Bone marrow (tissue), 2 donors: ENCODE measurements at regions not wholly inside any gene's neighbourhood (a gene's known extent, or its start where the extent isn't known, plus 50 kb on each side); places are given as distances from the start of the nearest gene placed in this dataset.

Experiments
- DNase-seq, 2 donors: peaks; one replicate each; lab custom pipeline; 2025; lab: John Stamatoyannopoulos, UW

- no peak for DNase-seq
Observed at GRCh38 chr14:44712024-44712815, 205.1 kb upstream of the FSCB start.

GRCh38 chr14:44701563-44702263 is 194.6 kb upstream of the FSCB start:
- no peak for DNase-seq

- no peak for DNase-seq
Observed at GRCh38 chr14:44700694-44701093, 193.6 kb upstream of the FSCB start.

GRCh38 chr14:44700184-44700583 is 193.1 kb upstream of the FSCB start:
- DNase-seq: no peak

GRCh38 chr14:44699391-44699790 is 192.3 kb upstream of the FSCB start:
- no peak for DNase-seq

- no peak for DNase-seq
Observed at GRCh38 chr14:44669496-44669895, 162.4 kb upstream of the FSCB start.

- no peak for DNase-seq
Observed at GRCh38 chr14:44663136-44663535, 156.1 kb upstream of the FSCB start.

GRCh38 chr14:44662250-44662891 is 155.3 kb upstream of the FSCB start:
- no peak for DNase-seq

- no peak for DNase-seq
Observed at GRCh38 chr14:44658389-44658696, 151.3 kb upstream of the FSCB start.

GRCh38 chr14:44657696-44658388 is 150.8 kb upstream of the FSCB start:
- no peak for DNase-seq

- DNase-seq: no peak
Observed at GRCh38 chr14:44657203-44657602, 150.1 kb upstream of the FSCB start.

- no peak for DNase-seq
Observed at GRCh38 chr14:44654591-44654990, 147.5 kb upstream of the FSCB start.

- no peak for DNase-seq
Observed at GRCh38 chr14:44653641-44654040, 146.6 kb upstream of the FSCB start.

- DNase-seq: no peak
Observed at GRCh38 chr14:44652640-44653039, 145.6 kb upstream of the FSCB start.

GRCh38 chr14:44649061-44649460 is 142.0 kb upstream of the FSCB start:
- no peak for DNase-seq

- DNase-seq: no peak
Observed at GRCh38 chr14:44640416-44640815, 133.3 kb upstream of the FSCB start.

- DNase-seq: no peak
Observed at GRCh38 chr14:44639781-44640385, 132.8 kb upstream of the FSCB start.

GRCh38 chr14:44634692-44635091 is 127.6 kb upstream of the FSCB start:
- DNase-seq: no peak

- DNase-seq: no peak
Observed at GRCh38 chr14:44626423-44626822, 119.3 kb upstream of the FSCB start.

- DNase-seq: no peak
Observed at GRCh38 chr14:44625098-44625497, 118.0 kb upstream of the FSCB start.

- no peak for DNase-seq
Observed at GRCh38 chr14:44620121-44621019, 113.3 kb upstream of the FSCB start.
